ENCODE measurements at regions not wholly inside any gene's neighbourhood (a gene's known extent, or its start where the extent isn't known, plus 50 kb on each side); places are given as distances from the start of the nearest gene placed in this dataset.
"Not testable (repeated sequence)": the region's sequence is repeated elsewhere in the genome, so short reads cannot be mapped to it uniquely, and the experiment has no call there.

- no peak for DNase-seq (ENCODE audit: low read depth in 2 of 2)
These were observed 478.7 kb downstream of the TYW1 start for GRCh38 chr7:67475293-67475692.

DNA sequence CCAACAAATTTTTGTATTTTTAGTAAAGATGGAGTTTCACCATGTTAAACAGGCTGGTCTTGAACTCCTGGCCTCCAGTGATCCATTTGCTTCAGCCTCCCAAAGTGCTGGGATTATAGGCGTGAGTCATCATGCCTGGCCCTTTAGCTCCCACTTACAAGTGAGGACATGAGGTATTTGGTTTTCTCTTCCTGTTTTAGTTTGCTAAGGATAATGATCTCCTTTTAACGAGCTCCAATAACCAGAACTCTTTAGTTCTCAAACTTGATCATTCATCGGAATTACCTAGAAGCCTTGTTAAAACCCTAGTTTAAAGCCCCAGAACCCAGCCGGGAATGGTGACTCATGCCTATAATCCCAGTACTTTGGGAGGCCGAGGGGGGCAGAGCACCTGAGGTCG is 481.4 kb downstream of the TYW1 start:
- no peak for DNase-seq (ENCODE audit: low read depth in 2 of 2)

DNA sequence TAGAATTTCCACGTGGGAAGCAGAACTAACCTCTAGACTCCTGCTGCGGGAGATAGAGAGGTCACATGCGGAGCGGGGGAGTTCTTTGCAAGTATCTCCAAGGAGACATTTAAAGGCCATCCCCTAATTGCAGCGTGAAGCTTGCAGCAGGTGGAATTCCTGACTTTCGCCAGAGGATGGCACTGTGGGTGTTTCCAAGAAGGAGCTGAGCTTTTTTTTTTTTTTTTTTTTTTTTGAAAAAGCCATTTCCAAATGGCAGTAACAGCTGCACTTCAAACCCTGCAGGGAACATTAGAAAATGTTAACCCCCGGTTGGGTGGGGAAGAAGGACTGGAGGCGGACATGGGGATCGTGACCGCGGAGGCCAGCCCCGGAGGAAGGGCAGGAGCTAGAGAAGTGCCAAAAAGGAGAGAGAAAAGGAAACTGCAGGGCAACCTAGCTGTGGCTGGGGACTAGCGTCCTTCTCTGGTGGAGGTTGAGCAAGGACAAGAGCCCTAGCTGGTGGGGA is 487.7 kb downstream of the TYW1 start:
- no peak for DNase-seq (ENCODE audit: low read depth in 2 of 2)

DNA sequence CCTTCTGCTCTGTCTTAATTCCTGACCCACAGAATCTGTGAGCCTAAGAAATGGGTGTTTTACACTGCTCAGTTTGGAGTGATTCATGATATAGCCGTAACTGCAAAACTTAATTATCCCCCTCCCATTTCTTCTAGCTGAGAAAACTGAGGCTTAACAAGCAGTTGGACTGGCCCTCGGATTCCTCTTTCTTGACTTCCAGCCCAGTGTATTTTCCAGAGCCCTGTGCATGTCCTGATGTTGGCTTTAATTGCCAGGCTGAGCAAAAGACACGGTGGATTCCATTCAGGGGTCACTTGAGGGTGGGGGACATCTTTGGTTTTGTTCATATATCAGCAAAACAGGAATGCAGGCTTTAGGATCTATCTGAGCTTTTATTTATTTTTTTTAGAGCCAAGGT is 489.8 kb downstream of the TYW1 start:
- no peak for DNase-seq (ENCODE audit: low read depth in 2 of 2)

DNA sequence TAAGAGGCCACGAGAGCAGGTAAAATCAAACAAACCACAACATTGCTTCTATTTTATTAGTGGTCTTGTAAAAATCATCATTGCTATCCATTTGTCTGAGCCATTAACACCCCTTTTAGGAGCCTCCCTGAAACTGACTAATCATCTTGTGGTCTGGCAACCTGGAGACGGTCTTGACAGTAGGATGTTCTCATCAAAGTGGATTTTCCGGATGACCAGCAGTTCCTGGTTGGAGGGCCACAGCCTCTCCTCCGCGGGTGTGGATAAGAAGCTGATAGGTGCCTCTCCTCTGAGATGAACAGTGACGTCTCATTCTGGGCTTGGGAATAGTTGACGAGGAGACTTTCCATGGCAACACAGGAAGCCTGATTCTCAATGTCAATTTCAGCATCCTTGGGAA is 490.7 kb downstream of the TYW1 start:
- no peak for DNase-seq (ENCODE audit: low read depth in 2 of 2)

DNA sequence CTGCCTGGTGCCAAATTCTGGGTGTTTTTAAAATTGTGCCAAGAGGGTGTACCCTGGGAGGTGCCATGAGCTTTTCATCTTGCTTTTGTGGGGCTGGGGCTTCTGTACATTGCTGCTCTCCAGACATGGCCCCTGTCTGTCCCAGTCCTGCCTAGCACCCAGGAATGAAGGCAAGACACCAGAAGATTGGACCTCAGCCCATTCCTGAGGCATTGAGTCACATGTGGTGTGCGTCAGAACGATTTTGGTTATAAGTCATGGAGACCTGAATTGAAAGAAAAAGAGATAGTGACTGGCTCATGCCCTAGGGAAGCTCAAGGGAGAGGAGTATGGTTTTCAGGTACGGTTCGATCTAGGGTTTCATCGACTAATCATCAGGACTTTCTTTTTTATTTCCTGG is 493.2 kb downstream of the TYW1 start:
- no peak for DNase-seq (ENCODE audit: low read depth in 2 of 2)

DNA sequence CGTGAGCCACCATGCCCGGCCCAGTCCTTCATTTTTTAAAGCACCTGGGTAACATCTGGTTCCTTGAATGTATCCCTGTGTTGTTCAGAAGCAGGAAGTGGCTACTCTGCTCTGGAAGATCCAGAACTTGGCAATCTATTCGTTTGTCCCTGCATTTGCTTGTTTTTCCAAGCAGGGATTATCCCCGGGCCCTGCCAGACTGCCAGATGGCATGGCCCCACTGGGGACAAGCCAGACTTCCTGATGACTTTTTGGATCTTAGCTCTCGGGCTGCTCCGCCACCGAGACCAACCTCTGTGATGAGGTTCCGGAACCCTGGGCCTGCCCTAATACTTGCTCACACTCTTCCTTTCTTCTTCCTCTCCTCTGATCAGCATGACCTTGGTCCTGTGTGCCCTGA is 496.7 kb downstream of the TYW1 start:
- no peak for DNase-seq (ENCODE audit: low read depth in 2 of 2)

DNA sequence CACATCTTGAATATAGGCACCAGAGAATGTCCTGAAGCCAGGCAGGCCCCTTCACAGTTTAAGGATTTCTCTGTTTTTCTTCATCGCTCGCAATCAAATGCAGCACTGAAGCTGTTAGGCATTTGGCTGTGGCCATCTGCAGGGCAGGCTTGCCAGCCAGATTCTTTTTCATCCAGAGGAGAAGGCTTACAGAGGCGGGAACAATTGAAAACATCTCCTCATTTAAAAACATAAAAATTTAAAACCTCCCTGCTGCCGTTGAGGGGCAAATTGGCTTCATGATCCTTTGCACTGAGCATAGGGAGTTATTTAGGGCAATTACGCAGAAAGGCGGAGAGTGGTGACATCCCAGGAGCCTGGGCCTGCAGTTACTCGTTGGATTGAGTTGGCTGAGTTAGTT is 500.0 kb downstream of the TYW1 start:
- DNase-seq (ENCODE audit: low read depth in 2 of 2) = no peak

- DNase-seq (ENCODE audit: low read depth in 2 of 2) = not testable (repeated sequence)
These were observed 501.3 kb downstream of the TYW1 start for GRCh38 chr7:67497914-67498313.

DNA sequence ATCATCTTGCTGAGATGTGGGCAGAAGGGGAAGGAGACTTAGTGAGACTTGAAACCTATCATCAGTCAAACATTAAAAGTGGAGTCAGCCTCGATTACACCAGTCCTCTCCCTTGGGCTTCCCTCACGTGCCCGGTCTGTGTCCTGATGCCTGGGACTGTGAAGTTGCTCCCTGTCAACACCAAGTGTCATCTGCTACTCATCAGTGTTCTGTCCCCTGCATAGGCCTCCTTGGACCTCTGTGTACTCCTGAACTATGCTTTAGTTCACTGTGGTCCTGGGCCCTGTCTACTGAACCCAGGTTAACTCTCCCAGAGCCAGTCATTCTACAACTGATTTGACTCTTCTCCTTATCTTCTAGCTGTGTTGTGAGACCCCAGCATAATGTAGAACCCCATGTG is 506.3 kb downstream of the TYW1 start:
- DNase-seq (ENCODE audit: low read depth in 2 of 2) = no peak

GRCh38 chr7:67505449-67505848 is 508.8 kb downstream of the TYW1 start:
- DNase-seq (ENCODE audit: low read depth in 2 of 2) = no peak

GRCh38 chr7:67512481-67512880 is 515.8 kb downstream of the TYW1 start:
- no peak for DNase-seq (ENCODE audit: low read depth in 2 of 2)

DNA sequence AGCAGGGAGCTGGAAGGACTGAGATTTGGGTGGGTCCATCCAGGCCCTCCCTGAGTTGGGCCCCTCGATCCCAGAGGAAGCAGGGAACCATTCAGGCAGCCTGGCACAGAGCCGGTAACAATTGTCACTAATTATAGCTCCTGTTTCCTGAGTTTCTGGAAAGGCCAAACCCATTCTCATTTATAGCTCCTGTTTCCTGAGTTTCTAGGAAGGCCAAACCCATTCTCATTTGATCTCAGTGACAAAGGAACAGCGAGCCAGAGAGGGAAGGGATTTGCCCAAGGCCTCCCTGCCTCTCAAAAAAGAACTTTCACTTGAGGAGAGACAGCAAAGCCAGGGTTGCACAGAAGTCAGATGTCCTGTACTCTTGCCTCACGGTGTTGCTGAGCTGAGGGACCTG is 521.9 kb downstream of the TYW1 start:
- no peak for DNase-seq (ENCODE audit: low read depth in 2 of 2)

- DNase-seq (ENCODE audit: low read depth in 2 of 2) = no peak
These were observed 522.5 kb downstream of the TYW1 start for GRCh38 chr7:67519171-67519570.

- DNase-seq (ENCODE audit: low read depth in 2 of 2) = no peak
These were observed 525.9 kb downstream of the TYW1 start for GRCh38 chr7:67522504-67522903.

DNA sequence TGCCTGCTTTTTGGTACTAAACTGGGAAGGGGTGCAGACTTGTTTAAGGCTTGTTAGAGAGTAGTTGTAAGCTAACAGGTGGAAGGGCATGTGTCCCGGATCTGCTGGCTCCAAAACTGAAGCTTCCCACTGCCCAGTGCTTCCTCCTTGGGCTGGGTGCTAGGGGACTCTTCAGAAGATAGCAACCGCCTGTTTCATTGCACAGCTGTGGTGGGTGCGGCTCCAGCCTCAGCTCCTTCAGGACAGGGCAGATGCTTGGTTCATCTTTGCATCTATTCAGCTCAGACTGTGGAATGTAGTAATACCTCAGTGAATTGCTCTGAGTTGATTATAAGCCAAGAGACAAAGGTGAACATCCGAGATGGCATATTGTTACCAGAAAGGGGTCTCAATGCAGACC is 527.1 kb downstream of the TYW1 start:
- DNase-seq (ENCODE audit: low read depth in 2 of 2) = no peak

DNA sequence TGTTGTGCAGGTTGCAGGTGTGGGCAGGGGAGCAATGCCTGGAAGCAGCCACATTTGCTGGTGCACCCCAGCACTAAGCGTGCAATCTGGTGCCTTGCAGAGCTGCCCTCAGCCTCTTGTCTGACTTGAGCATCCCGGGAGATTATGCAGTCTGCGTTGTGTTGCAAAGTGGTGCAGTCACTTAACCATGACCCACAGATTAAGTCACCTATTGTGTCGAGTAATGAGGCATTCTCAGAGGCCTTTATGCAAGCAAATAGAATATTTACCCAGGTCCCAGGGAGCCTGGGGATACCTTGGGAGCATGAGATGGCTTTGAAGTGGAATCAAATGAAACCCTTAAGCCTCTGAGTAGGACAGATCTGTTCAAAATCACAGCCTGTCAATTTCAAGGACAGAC is 529.0 kb downstream of the TYW1 start:
- DNase-seq (ENCODE audit: low read depth in 2 of 2) = no peak

- no peak for DNase-seq (ENCODE audit: low read depth in 2 of 2)
These were observed 538.8 kb downstream of the TYW1 start for GRCh38 chr7:67535241-67535989.

- no peak for DNase-seq (ENCODE audit: low read depth in 2 of 2)
These were observed 546.3 kb downstream of the TYW1 start for GRCh38 chr7:67542916-67543315.

GRCh38 chr7:67547183-67547907 is 550.7 kb downstream of the TYW1 start:
- DNase-seq (ENCODE audit: low read depth in 2 of 2) = no peak

GRCh38 chr7:67549126-67549525 is 552.5 kb downstream of the TYW1 start:
- DNase-seq (ENCODE audit: low read depth in 2 of 2) = no peak

DNA sequence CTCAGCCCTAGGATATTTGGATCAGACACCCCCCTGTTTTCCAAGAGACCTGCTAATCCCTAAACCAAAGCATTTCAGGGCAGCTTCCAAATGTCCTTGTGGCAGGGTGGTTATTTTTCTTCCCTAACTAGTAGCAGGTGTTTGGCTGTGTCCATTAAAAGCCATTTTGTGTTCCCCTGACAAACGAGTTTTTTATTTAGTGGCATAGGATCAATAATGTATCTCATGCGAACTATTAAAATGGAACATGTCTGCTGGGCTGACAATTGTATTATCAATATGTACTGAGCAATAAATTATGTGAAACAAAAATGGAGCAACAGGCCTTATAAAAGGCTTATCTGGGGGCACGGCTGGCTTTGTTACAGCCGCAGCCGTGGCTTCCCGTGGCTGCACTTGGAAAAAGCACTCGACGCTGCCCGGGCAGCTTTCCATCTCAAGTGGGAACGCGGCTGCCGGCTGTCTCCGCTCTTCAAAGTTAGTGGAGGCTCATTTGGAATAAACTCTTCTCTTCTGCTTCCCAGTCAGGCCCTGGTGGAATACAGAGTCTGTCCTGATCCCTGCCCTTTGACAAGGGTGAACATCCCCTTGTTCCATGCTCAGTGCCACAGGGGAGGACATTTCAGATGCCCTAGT is 554.3 kb downstream of the TYW1 start:
- DNase-seq (ENCODE audit: low read depth in 2 of 2) = no peak

DNA sequence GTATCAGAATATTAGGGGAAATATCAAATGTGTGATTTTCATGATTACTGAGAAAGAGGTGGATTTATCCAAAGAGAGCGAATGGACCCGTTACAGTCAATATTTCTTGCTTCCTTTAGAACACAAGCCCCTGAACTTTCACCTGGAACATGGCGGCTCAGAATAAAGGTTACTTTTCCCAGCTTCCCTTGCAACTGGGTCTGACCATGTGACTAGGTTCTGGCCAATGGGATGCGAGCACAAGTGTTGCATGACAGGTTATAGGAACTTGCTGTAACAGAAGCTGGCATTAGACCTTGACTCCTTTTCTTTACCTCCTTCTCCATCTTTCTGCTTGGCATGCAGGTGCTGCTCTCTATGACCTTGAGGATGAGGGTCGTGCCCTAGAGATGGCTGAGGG is 556.1 kb downstream of the TYW1 start:
- no peak for DNase-seq (ENCODE audit: low read depth in 2 of 2)

Data from stimulated activated CD4-positive, alpha-beta T cell treated with anti-CD3 and anti-CD28 coated beads, Interleukin-15, amount 100 ng/mL, for 48 hours (primary cell).